ENCODE measurements at regions not wholly inside any gene's neighbourhood (a gene's known extent, or its start where the extent isn't known, plus 50 kb on each side); places are given as distances from the start of the nearest gene placed in this dataset.

DNA sequence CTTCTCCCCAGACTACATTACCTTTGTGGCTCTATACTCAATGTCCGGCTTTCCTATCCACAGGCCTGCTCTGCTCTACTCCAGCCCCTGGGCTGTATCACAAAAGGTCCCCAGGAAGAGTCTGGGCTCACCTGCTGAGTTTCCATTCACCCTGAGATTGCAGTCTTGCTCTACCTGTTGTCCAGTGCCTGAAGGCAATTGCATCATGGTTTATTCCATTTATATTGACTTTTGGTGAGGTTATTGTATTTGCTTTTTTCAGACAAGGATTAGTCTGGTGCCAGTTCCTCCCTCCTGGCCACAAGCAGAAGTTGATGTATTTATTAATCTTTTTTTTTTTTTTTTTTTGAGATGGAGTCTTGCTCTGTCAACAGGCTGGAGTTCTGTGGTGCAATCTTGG, 273.1 kb downstream of the XPNPEP1 start:
- no peaks in the 10 kb centered on the region for H3K79me1 ChIP-seq (ENCODE audit: low read depth, low read length)
- H3K9me3 ChIP-seq (ENCODE audit: insufficient read depth in 2 of 2, low read depth in 1 of 2, low read length in 1 of 2), result peaks cover 0 to 6% of the 10 kb centered on the region in 2 experiments; a peak in 1 of 4 replicates
- no peak overlapping the region for H2AK5ac ChIP-seq (ENCODE audit: low read depth, low read length)
- H3K4me2 ChIP-seq (ENCODE audit: insufficient read depth in 1 of 2, low read depth in 2 of 2, low read length in 2 of 2), result no peak overlapping the region
- H3K4me3 ChIP-seq (ENCODE audit: extremely low read depth in 1 of 4, insufficient read depth in 2 of 4, low read depth in 3 of 4, low read length in 4 of 4), result no peak overlapping the region
- no peak overlapping the region for H4K5ac ChIP-seq (ENCODE audit: insufficient read length, low read depth, low read length)
- H2BK12ac ChIP-seq (ENCODE audit: low read depth, low read length), result no peak overlapping the region
- POLR2A ChIA-PET (ENCODE audit: partially characterized antibody), result no interaction called here
- no peak overlapping the region for H3K23ac ChIP-seq (ENCODE audit: insufficient read length)
- H3K27me3 ChIP-seq (replicated peaks in 1 of 4; ENCODE audit: control insufficient read depth in 3 of 4, extremely low read depth in 1 of 4, insufficient read depth in 3 of 4, low read length in 3 of 4), result no peaks in the 10 kb centered on the region
- H2BK5ac ChIP-seq (ENCODE audit: low read depth, low read length), result no peak overlapping the region
- CTCF ChIA-PET (ENCODE audit: partially characterized antibody), result interaction anchor here (0.7 to 1.7 kb wide), 2 partner anchors 130 to 189 kb away, joined by 4 to 5 read pairs; no protein-coding TSS in a partner anchor
- H3K4ac ChIP-seq (replicated peaks; ENCODE audit: insufficient read length, low read depth, low read length), result no peak overlapping the region
- H3K79me2 ChIP-seq (ENCODE audit: control insufficient read depth in 1 of 2, insufficient read depth in 2 of 2, low read length in 2 of 2), result no peaks in the 10 kb centered on the region
- no peak overlapping the region for H2BK20ac ChIP-seq (ENCODE audit: low read length)
- no peak overlapping the region for H2AFZ ChIP-seq (ENCODE audit: low read length)
- no peak overlapping the region for H3K18ac ChIP-seq (ENCODE audit: extremely low read depth, low read length)
- 84% methylated on average over 1 of the region's 1 CpG; no CpG with 5 or more reads in 1 of the 2 experiments for whole genome bisulfite sequencing, 2 experiments (ENCODE audit: extremely low coverage in 1 of 2, insufficient coverage in 1 of 2, insufficient read length in 1 of 2, insufficient replicate concordance in 2 of 2, low coverage in 1 of 2, low lambda C conversion rate in 2 of 2, missing lambda C conversion rate in 1 of 2)
- no peak overlapping the region for H2BK15ac ChIP-seq (ENCODE audit: low read length)
- no peak overlapping the region for H3K9ac ChIP-seq (replicated peaks in 1 of 4; ENCODE audit: extremely low read depth in 1 of 4, low read depth in 3 of 4, low read length in 3 of 4)
- H4K20me1 ChIP-seq (replicated peaks in 1 of 2; ENCODE audit: control insufficient read depth in 1 of 2, insufficient read depth in 2 of 2, low read length in 2 of 2), result no peaks in the 10 kb centered on the region
- H3K14ac ChIP-seq (ENCODE audit: insufficient read length), result no peak overlapping the region
- FAIRE-seq (no peak), DNase-seq (ENCODE audit: low read depth in 1 of 2, low spot score in 2 of 2) (no peak)
- no peak overlapping the region for H4K8ac ChIP-seq (ENCODE audit: extremely low read depth, insufficient read depth, low read length)
- no peaks in the 10 kb centered on the region for H3K23me2 ChIP-seq (ENCODE audit: low read depth, low read length)
- H4K91ac ChIP-seq (replicated peaks; ENCODE audit: insufficient read length, low read length), result no peak overlapping the region
- H3K56ac ChIP-seq (replicated peaks; ENCODE audit: insufficient read length, low read depth, low read length), result no peak overlapping the region
- H2BK120ac ChIP-seq (replicated peaks; ENCODE audit: low read depth, low read length), result no peak overlapping the region
- H3K4me1 ChIP-seq (replicated peaks in 1 of 4; ENCODE audit: control insufficient read depth in 3 of 4, insufficient read depth in 4 of 4, low read length in 3 of 4), result no peaks in the 10 kb centered on the region
- no peak overlapping the region for H3K27ac ChIP-seq (ENCODE audit: low read depth, low read length)
- TF ChIP-seq CTCF (IDR thresholded peaks at IDR 0.05; ENCODE audit: control extremely low read depth in 1 of 3, insufficient read depth in 1 of 3, low read depth in 1 of 3, low read length in 3 of 3) (no peak), YY1 (IDR thresholded peaks at IDR 0.05; ENCODE audit: low read depth, low read length) (no peak), CEBPB (IDR thresholded peaks at IDR 0.05; ENCODE audit: low read depth, low read length) (no peak), MAX (IDR thresholded peaks at IDR 0.05) (no peak)
- no peaks in the 10 kb centered on the region for H3K36me3 ChIP-seq (ENCODE audit: control insufficient read depth in 2 of 4, insufficient read depth in 4 of 4, low read length in 3 of 4)
